SKM-1 treated with dmso at 0.1 percent for 144 hours (cell line): ENCODE measurements at regions not wholly inside any gene's neighbourhood (a gene's known extent, or its start where the extent isn't known, plus 50 kb on each side); places are given as distances from the start of the nearest gene placed in this dataset.

ENCODE experiments used
- DNase-seq: peaks from one replicate; lab custom pipeline; 2025; ENCODE audit not compliant: unreplicated experiment; lab: John Stamatoyannopoulos, UW

DNA sequence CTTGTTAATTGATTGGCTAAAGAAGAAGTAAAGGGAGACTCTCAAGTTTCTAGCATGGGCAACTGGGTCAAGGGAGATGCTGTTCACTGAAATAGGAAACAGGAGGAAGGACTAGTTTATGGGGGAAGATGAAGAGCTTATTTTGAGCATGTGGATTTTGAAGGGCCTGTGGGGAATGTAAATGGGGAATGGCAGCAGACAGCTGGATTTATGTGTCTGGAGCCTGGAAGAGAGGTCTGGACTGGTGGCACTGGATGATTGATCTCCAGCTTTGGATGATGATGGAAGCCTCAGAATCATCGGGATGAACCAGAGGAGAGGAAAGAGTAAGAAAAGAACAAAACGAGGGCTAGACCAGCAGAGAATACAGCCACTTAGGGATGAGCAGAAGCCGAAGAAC, 54.9 kb upstream of the ENAH start:
- no peak for DNase-seq

GRCh38 chr1:225709101-225709500, 56.2 kb upstream of the ENAH start:
- no peak for DNase-seq

DNA sequence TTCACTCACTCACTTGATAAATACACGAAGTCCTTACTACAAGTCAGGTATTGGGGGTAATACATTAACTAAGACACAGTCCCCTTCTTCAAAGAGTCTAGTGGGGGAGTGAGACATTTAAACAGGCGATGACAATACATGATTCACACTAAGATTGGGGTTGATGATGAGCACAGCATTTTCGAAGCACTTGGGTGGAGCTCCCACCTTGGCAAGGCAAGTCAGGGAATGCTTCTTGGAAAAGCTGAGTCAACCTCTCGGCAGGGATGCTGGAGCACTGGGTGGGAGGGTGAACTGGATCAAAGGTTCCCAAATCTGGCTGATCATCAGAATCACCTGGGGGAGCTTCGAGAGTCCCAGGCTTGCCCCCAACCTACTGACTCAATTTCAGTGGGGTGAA, 57.9 kb upstream of the ENAH start:
- DNase-seq = no peak

GRCh38 chr1:225711236-225711937, 58.5 kb upstream of the ENAH start:
- DNase-seq = no peak

DNA sequence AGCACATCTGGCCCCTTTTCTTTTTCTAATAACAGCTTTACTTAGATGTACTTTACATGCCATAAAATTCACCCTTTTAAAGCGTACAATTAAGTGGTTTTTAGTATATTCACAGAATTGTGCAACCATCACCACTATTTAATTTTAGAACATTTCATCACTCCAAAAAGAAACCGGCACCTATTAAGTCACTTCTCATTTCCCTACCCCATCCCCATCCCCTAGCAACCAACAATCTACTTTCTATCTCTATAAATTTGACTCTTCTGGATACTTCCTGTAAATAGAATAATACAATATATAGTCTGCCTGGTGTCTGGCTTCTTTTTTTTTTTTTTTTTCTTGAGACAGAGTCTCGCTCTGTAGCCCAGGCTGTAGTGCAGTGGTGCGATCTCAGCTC, 59.5 kb upstream of the ENAH start:
- peak; percentile 99 for DNase-seq

GRCh38 chr1:225713281-225713680, 60.4 kb upstream of the ENAH start:
- no peak for DNase-seq

DNA sequence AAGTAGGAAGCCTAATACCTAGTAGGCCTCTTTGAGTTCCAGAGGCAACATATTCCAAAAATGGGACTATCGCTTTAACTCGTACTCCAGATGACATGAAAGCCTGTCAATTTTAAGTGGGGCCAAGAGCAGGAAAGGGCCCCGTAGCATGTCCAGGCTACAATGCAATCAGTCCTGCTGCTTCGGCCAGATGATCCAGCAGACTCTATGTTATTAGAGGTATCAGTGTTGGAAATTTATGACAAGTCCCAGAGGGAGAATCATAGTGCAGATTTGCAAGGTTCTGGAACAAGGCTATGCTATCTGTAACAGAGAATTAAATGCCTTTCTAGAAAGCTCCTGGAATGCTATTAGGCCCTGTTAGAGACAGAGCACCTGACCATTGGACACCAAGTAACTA, 56.7 kb upstream of the SRP9 start:
- no peak for DNase-seq

GRCh38 chr1:225724251-225724650, 53.4 kb upstream of the SRP9 start:
- no peak for DNase-seq
